Adrenal gland (tissue), 9 donors: ENCODE measurements at regions not wholly inside any gene's neighbourhood (a gene's known extent, or its start where the extent isn't known, plus 50 kb on each side); places are given as distances from the start of the nearest gene placed in this dataset.

Source experiments
- DNase-seq, 7 donors: peaks; one replicate each; pipeline ENCODE4 v3.0.0-alpha.2; 2019 to 2020
- H3K27ac ChIP-seq, 5 donors: fragments of 200-600 bp; sonication (generic) in 4 of 5; 1 replicate in 3 of 5; 2 replicates in 2 of 5; pipeline versions ENCODE4 v1.5.1 to v1.8.0; 2016 to 2020; ENCODE audit warnings: mild to moderate bottlenecking in 1 of 5
- H3K27me3 ChIP-seq: fragments of 200-600 bp; 2 replicates; pipeline ENCODE4 v1.8.0; 2021
- H3K36me3 ChIP-seq, 2 donors: fragments of 200-600 bp; replicated peaks in 1 of 2; 1 replicate in 1 of 2; 2 replicates in 1 of 2; pipeline versions ENCODE4 v1.5.1 to v1.8.0; 2018 to 2022
- H3K4me1 ChIP-seq, 2 donors: fragments of 200-600 bp; replicated peaks in 1 of 2; 1 replicate in 1 of 2; 2 replicates in 1 of 2; pipeline versions ENCODE4 v1.5.1 to v1.8.0; 2018 to 2021
- H3K4me3 ChIP-seq, 4 donors: fragments of 200-600 bp; sonication (generic) in 3 of 4; one replicate each; pipeline ENCODE4 v1.5.1; 2016 to 2018
- H3K9me3 ChIP-seq, 3 donors: fragments of 200-600 bp; sonication (generic) in 1 of 3; replicated peaks in 1 of 3; 1 replicate in 2 of 3; 2 replicates in 1 of 3; pipeline versions ENCODE4 v1.5.1 to v1.8.0; 2016 to 2021
- POLR2A ChIP-seq, 2 donors: fragments of 450-650 bp; IDR thresholded peaks; one replicate each; pipeline ENCODE4 v1.6.1; 2017; ENCODE audit warnings: antibody characterized with exemption in 2 of 2, mild to moderate bottlenecking in 2 of 2, moderate library complexity in 1 of 2
- WGBS, 4 donors: extraction: QIAGEN DNeasy Blood & Tissue Kit in 2 of 4; methylation state at CpG; one replicate each; pipeline versions ENCODE4 v1.1.5 to v1.1.7; 2013 to 2017; 5-methylcytosine and 5-hydroxymethylcytosine counted together
- intact Hi-C, 2 donors: fragments of 100-400 bp; cut with DNase I; formaldehyde crosslinking; loops; one replicate each; pipeline versions ENCODE4 v1.14.1 to v1.15.0; 2022 to 2023
- TF ChIP-seq, protein P1 (sequence below), 6 experiments: fragments of 450-650 bp in 4 of 6; fragments of 200-600 bp in 2 of 6; sonication (generic) in 1 of 6; IDR thresholded peaks; 1 replicate in 5 of 6; 2 replicates in 1 of 6; pipeline versions ENCODE4 v1.5.1 to v1.8.0; 2016 to 2021; ENCODE audit warnings: antibody characterized with exemption in 6 of 6, mild to moderate bottlenecking in 2 of 6, moderate library complexity in 1 of 6
- donor health status: healthy with polysubstance abuse.
- donor health status: Bipolar disorder and iron deficiency.
- donor health status: DM: yes; HTN: yes; CAD: no.
- donor health status: DM: no; HTN: no; CAD: no.
- donor health status: DM: no; HTN: no; CAD: no.

DNA sequence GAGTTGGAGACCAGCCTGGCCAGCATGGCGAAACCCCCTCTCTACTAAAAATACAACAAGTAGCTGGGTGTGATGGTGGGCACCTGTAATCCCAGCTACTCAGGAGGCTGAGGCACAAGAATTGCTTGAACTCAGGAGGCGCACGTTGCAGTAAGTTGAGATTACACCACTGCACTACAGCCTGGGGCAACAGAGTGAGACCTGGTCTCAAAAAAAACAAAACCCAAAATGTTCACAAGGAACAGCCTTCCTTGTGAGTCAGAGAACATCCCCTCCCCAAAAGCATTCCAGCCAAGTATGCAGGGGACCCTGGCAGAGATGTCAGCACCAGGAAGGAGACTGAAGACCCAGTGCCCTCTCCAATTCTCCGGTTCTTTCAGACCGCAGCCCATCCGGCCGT is 314.9 kb upstream of the TSHZ3 start:
- intact Hi-C loops, result no loop called here
- H3K27ac ChIP-seq, result no peak overlapping the region
- 91 to 96% (median 93%) methylated on average over 7 of the region's 7 CpGs for WGBS, 4 donors

DNA sequence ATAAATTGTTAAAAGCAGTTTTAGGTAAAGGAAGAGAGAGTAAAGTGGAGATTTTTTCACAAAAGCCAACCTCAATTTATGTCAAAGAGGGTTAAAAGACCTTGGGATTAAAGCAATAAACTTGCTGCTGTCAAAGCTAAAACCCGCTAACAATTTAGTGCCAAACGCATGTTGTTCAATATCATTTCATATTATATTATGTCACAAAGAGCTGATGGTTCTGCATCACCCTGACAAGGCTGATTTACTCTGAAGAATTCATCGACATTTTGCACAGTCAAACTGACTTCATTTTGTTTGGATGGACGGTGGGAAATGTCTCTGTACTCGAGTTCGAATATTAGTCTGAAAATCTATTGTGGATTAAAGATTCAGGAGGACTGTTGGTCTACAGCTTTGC is 315.8 kb upstream of the TSHZ3 start:
- intact Hi-C loops, result no loop called here
- TF ChIP-seq, protein P1, sequence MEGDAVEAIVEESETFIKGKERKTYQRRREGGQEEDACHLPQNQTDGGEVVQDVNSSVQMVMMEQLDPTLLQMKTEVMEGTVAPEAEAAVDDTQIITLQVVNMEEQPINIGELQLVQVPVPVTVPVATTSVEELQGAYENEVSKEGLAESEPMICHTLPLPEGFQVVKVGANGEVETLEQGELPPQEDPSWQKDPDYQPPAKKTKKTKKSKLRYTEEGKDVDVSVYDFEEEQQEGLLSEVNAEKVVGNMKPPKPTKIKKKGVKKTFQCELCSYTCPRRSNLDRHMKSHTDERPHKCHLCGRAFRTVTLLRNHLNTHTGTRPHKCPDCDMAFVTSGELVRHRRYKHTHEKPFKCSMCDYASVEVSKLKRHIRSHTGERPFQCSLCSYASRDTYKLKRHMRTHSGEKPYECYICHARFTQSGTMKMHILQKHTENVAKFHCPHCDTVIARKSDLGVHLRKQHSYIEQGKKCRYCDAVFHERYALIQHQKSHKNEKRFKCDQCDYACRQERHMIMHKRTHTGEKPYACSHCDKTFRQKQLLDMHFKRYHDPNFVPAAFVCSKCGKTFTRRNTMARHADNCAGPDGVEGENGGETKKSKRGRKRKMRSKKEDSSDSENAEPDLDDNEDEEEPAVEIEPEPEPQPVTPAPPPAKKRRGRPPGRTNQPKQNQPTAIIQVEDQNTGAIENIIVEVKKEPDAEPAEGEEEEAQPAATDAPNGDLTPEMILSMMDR (IDR thresholded peaks at IDR 0.05), result no peak
- TF ChIP-seq POLR2A (IDR thresholded peaks at IDR 0.05), result no peak
- no peaks in the 10 kb centered on the region for H3K36me3 ChIP-seq
- H3K9me3 ChIP-seq, result no peaks in the 10 kb centered on the region
- H3K27me3 ChIP-seq, result no peaks in the 10 kb centered on the region
- no peak overlapping the region for H3K4me3 ChIP-seq
- 84 to 89% (median 87%) methylated on average over 6 of the region's 6 CpGs for WGBS, 4 donors
- DNase-seq, result no peak
- H3K27ac ChIP-seq, result no peak overlapping the region
- no peaks in the 10 kb centered on the region for H3K4me1 ChIP-seq

More for the DNA sequence above, 314.9 kb upstream of the TSHZ3 start:
- Histone ChIP-seq H3K9me3 (no peaks in the 10 kb centered on the region), H3K4me1 (no peaks in the 10 kb centered on the region), H3K36me3 (no peaks in the 10 kb centered on the region), H3K4me3 (no peak overlapping the region), H3K27me3 (peaks cover 4% of the 10 kb centered on the region)
- DNase-seq, result no peak
- TF ChIP-seq, protein P1 (IDR thresholded peaks at IDR 0.05), result no peak
- no peak for TF ChIP-seq POLR2A (IDR thresholded peaks at IDR 0.05)

GRCh38 chr19:31666126-31666525 is 316.9 kb upstream of the TSHZ3 start:
- WGBS, 4 donors, result 74 to 81% (median 76%) methylated on average over 3 of the region's 3 CpGs
- no peaks in the 10 kb centered on the region for H3K27me3 ChIP-seq
- no peak overlapping the region for H3K4me3 ChIP-seq
- TF ChIP-seq POLR2A (IDR thresholded peaks at IDR 0.05), result no peak
- TF ChIP-seq, protein P1 (IDR thresholded peaks at IDR 0.05), result no peak
- no peaks in the 10 kb centered on the region for H3K36me3 ChIP-seq
- no peaks in the 10 kb centered on the region for H3K4me1 ChIP-seq
- intact Hi-C loops, result no loop called here
- H3K27ac ChIP-seq, result no peak overlapping the region
- DNase-seq, result no peak
- H3K9me3 ChIP-seq, result no peaks in the 10 kb centered on the region

DNA sequence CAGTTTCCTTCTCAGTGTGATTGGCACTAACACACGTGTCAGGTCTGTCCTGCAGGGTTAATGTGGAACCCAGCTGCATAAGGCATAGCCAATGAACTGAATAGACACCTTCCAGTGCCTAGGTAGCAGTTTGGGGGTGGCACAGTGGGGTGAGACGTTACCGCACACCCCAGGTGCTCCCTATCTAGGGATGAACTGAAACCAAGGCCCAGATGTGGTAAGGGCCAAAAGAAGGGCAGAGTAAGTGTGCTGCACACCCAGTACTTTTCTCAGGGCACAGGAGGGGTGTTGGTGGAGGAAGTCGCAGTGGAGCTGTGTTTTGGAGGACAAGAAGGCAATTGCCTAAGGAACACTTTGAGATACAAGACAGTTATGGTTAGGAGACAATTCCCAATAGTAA is 317.9 kb upstream of the TSHZ3 start:
- Histone ChIP-seq H3K27ac (no peak overlapping the region), H3K27me3 (no peaks in the 10 kb centered on the region), H3K4me3 (no peak overlapping the region), H3K9me3 (no peaks in the 10 kb centered on the region), H3K36me3 (no peaks in the 10 kb centered on the region), H3K4me1 (no peaks in the 10 kb centered on the region)
- 84 to 90% (median 87%) methylated on average over 4 of the region's 4 CpGs for WGBS, 4 donors
- no peak for TF ChIP-seq POLR2A (IDR thresholded peaks at IDR 0.05)
- TF ChIP-seq, protein P1 (IDR thresholded peaks at IDR 0.05), result no peak
- intact Hi-C loops, result no loop called here
- DNase-seq, result no peak
